GM18498 (cell line): ENCODE measurements at regions not wholly inside any gene's neighbourhood (a gene's known extent, or its start where the extent isn't known, plus 50 kb on each side); places are given as distances from the start of the nearest gene placed in this dataset.
"Not testable (repeated sequence)": the region's sequence is repeated elsewhere in the genome, so short reads cannot be mapped to it uniquely, and the experiment has no call there.

Experiments
- ATAC-seq: cut with Tn5 transposase; IDR thresholded peaks from one replicate; pipeline ENCODE4 v1.9.1; 2021; ENCODE audit warnings: mild to moderate bottlenecking, moderate library complexity; ENCODE audit not compliant: unreplicated experiment

- ATAC-seq = no peak
These were observed 89.1 kb downstream of the CRYGS start for GRCh38 chr3:186454881-186455703.

GRCh38 chr3:186453531-186453930 is 90.6 kb downstream of the CRYGS start:
- ATAC-seq = no peak

- ATAC-seq = no peak
These were observed 90.5 kb upstream of the DGKG start for GRCh38 chr3:186452517-186452916.

- ATAC-seq = no peak
These were observed 89.3 kb upstream of the DGKG start for GRCh38 chr3:186451371-186451770.

- ATAC-seq = no peak
These were observed 82.9 kb upstream of the DGKG start for GRCh38 chr3:186444974-186445373.

- no peak for ATAC-seq
These were observed 82.3 kb upstream of the DGKG start for GRCh38 chr3:186444288-186444687.

- not testable (repeated sequence) for ATAC-seq
These were observed 80.9 kb upstream of the DGKG start for GRCh38 chr3:186442979-186443378.

- no peak for ATAC-seq
These were observed 80.1 kb upstream of the DGKG start for GRCh38 chr3:186442162-186442561.

- no peak for ATAC-seq
These were observed 78.9 kb upstream of the DGKG start for GRCh38 chr3:186440891-186441290.

GRCh38 chr3:186439725-186440124 is 77.7 kb upstream of the DGKG start:
- ATAC-seq = no peak

- ATAC-seq = not testable (repeated sequence)
These were observed 73.3 kb upstream of the DGKG start for GRCh38 chr3:186435332-186435731.

- ATAC-seq = no peak
These were observed 71.1 kb upstream of the DGKG start for GRCh38 chr3:186432944-186433732.

GRCh38 chr3:186432189-186432588 is 70.2 kb upstream of the DGKG start:
- ATAC-seq = no peak

GRCh38 chr3:186427627-186428281 is 65.7 kb upstream of the DGKG start:
- no peak for ATAC-seq

GRCh38 chr3:186425788-186426730 is 64.0 kb upstream of the DGKG start:
- no peak for ATAC-seq

GRCh38 chr3:186421946-186422345 is 59.9 kb upstream of the DGKG start:
- no peak for ATAC-seq

GRCh38 chr3:186418671-186419145 is 56.7 kb upstream of the DGKG start:
- ATAC-seq = no peak

- ATAC-seq = no peak
These were observed 55.8 kb upstream of the DGKG start for GRCh38 chr3:186417791-186418190.

GRCh38 chr3:186414735-186415419 is 52.8 kb upstream of the DGKG start:
- ATAC-seq = no peak
